PFSK-1 (cell line): ENCODE measurements at regions not wholly inside any gene's neighbourhood (a gene's known extent, or its start where the extent isn't known, plus 50 kb on each side); places are given as distances from the start of the nearest gene placed in this dataset.

Experiments
- FOXP2 ChIP-seq: optimal IDR thresholded peaks from 2 replicates; pipeline ENCODE3; 2011; ENCODE audit warnings: borderline replicate concordance, control low read depth, inconsistent platforms; ENCODE audit not compliant: insufficient read depth; ENCODE audit errors: extremely low read length, extremely low read depth
- POLR2AphosphoS5 ChIP-seq: IDR thresholded peaks from 2 replicates; pipeline ENCODE4 v1.6.1; 2012; ENCODE audit warnings: low read depth, mild to moderate bottlenecking, control low read depth, low read length, moderate library complexity
- REST ChIP-seq, 2 experiments: IDR thresholded peaks; 2 replicates each; pipeline versions ENCODE4 v1.6.1 to v1.8.0; 2011 to 2012; ENCODE audit warnings: low read depth in 2 of 2, low read length in 2 of 2, control low read depth in 1 of 2, inconsistent platforms in 1 of 2, mild to moderate bottlenecking in 1 of 2, moderate library complexity in 1 of 2; ENCODE audit not compliant: insufficient read depth in 1 of 2
- SIN3A ChIP-seq: IDR thresholded peaks from 2 replicates; pipeline ENCODE4 v1.6.1; 2012; ENCODE audit warnings: mild to moderate bottlenecking, low read length, moderate library complexity, borderline replicate concordance; ENCODE audit not compliant: insufficient read depth
- TAF1 ChIP-seq: IDR thresholded peaks from 2 replicates; pipeline ENCODE4 v1.6.1; 2012; ENCODE audit warnings: low read length, control low read depth, borderline replicate concordance; ENCODE audit not compliant: insufficient read depth

GRCh38 chr2:129735576-129735975, 243.9 kb upstream of the RAB6C start:
- no peak for TF ChIP-seq POLR2AphosphoS5
- TF ChIP-seq TAF1 = no peak
- TF ChIP-seq REST (IDR thresholded peaks at IDR 0.05; ENCODE audit: insufficient read depth in 1 of 2, low read depth in 2 of 2, low read length in 2 of 2) = no peak
- TF ChIP-seq SIN3A = no peak
- TF ChIP-seq FOXP2 = no peak
